Ishikawa (cell line): ENCODE measurements at regions not wholly inside any gene's neighbourhood (a gene's known extent, or its start where the extent isn't known, plus 50 kb on each side); places are given as distances from the start of the nearest gene placed in this dataset.

Experiments used
- EGR1 ChIP-seq: IDR thresholded peaks from 2 replicates; pipeline ENCODE4 v1.6.1; 2012
- EP300 ChIP-seq: IDR thresholded peaks from 2 replicates; pipeline ENCODE4 v1.6.1; 2012; ENCODE audit warnings: borderline replicate concordance
- NFIC ChIP-seq: IDR thresholded peaks from 2 replicates; pipeline ENCODE4 v1.6.1; 2012
- RAD21 ChIP-seq: IDR thresholded peaks from 2 replicates; pipeline ENCODE4 v1.6.1; 2012; ENCODE audit warnings: low read depth
- REST ChIP-seq: IDR thresholded peaks from 2 replicates; pipeline ENCODE4 v1.6.1; 2012; ENCODE audit warnings: low read depth, mild to moderate bottlenecking
- TAF1 ChIP-seq: IDR thresholded peaks from 2 replicates; pipeline ENCODE4 v1.6.1; 2012; ENCODE audit warnings: low read depth, mild to moderate bottlenecking
- TCF12 ChIP-seq: IDR thresholded peaks from 2 replicates; pipeline ENCODE4 v1.6.1; 2012; ENCODE audit warnings: low read depth
- TEAD4 ChIP-seq: IDR thresholded peaks from 2 replicates; pipeline ENCODE4 v1.6.1; 2012
- USF1 ChIP-seq: IDR thresholded peaks from 2 replicates; pipeline ENCODE4 v1.6.1; 2012
- YY1 ChIP-seq: IDR thresholded peaks from 2 replicates; pipeline ENCODE4 v1.6.1; 2012; ENCODE audit warnings: low read depth
- TF ChIP-seq, protein P1 (sequence below): IDR thresholded peaks from 2 replicates; pipeline ENCODE4 v1.6.1; 2012

DNA sequence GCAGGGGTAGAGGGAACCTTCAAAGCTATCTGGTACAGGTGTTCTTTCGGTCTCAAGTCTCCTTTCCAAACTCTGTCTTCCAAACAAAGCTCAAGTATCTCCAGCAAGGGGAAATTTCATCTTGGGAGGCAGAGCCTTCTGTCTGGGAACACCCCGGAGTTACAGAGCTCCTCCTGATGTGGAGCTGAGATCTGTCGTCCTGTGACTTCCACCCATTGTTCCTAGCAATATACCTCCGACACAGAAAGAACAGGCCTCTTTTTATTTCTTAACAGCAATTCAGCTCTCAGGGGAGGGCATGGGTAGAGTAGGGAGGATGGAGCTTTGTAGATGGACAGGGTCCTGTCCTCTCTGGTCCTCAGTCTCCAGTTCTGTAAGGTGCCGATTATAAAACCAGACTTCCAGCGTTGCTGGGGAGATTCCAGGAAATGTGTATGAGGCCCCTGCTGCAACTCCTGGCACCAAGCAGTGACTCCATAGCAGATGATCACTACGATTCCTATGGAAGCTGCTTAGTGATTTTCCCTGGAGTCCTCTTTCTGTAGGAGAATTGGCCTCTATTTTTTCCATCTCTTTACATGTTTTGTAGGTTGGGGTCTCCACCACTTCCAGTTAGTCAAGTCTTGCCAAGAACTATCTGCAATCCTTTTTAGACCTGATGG is 56.0 kb upstream of the ARGLU1 start:
- TF ChIP-seq USF1: no peak
- TF ChIP-seq NFIC: no peak
- no peak for TF ChIP-seq YY1
- TF ChIP-seq TEAD4: no peak
- TF ChIP-seq EGR1: no peak
- no peak for TF ChIP-seq REST
- TF ChIP-seq TAF1: no peak
- TF ChIP-seq, protein P1, sequence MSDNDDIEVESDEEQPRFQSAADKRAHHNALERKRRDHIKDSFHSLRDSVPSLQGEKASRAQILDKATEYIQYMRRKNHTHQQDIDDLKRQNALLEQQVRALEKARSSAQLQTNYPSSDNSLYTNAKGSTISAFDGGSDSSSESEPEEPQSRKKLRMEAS: no peak
- no peak for TF ChIP-seq TCF12
- TF ChIP-seq RAD21: no peak

DNA sequence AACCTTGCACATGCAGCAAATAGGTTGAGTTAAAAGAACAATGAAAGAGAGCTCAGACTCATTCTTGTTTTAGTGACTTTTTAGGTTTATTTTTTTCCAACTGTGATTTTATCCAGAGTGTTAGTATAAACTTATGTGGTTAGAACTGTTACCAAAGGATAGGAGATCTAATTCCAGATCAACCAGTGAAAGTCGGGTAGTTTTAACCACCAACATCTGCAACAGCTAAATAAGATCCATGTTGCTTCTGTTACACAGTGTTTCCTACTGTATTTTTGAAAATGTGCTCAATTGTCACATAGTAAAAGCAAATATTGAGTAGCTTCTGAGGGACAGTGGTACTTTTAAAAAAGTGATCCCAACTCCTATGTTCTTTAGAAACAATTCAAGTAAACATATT is 53.9 kb upstream of the ARGLU1 start:
- TF ChIP-seq TEAD4 (no peak), EP300 (no peak), TAF1 (no peak), USF1 (no peak), EGR1 (no peak)

GRCh38 chr13:106619688-106620555 is 52.0 kb upstream of the ARGLU1 start:
- no peak for TF ChIP-seq USF1
- peak; percentile 74 for TF ChIP-seq RAD21
